ENCODE measurements at regions not wholly inside any gene's neighbourhood (a gene's known extent, or its start where the extent isn't known, plus 50 kb on each side); places are given as distances from the start of the nearest gene placed in this dataset.

GRCh38 chr6:85143676-85144075 is 306.2 kb upstream of the NT5E start:
- no peak for DNase-seq (ENCODE audit: low read depth)
- TF ChIP-seq MAX (IDR thresholded peaks at IDR 0.05; ENCODE audit: low read depth, low read length) (no peak), MYC (IDR thresholded peaks at IDR 0.05; ENCODE audit: low read depth, low read length) (no peak)
- no peak overlapping the region for H3K4me3 ChIP-seq (ENCODE audit: low read depth, low read length)

GRCh38 chr6:85137865-85138264 is 312.0 kb upstream of the NT5E start:
- DNase-seq (ENCODE audit: low read depth), result no peak
- TF ChIP-seq POLR2A (IDR thresholded peaks at IDR 0.05; ENCODE audit: extremely low read depth, insufficient read length) (no peak), MAX (IDR thresholded peaks at IDR 0.05; ENCODE audit: low read depth, low read length) (no peak), CTCF (IDR thresholded peaks at IDR 0.05; ENCODE audit: low read depth, low read length) (no peak), MYC (IDR thresholded peaks at IDR 0.05; ENCODE audit: low read depth, low read length) (no peak)
- H3K4me3 ChIP-seq (ENCODE audit: low read depth, low read length), result no peak overlapping the region

- no peak for DNase-seq (ENCODE audit: low read depth)
- no peak for TF ChIP-seq POLR2A (IDR thresholded peaks at IDR 0.05; ENCODE audit: extremely low read depth, insufficient read length)
- TF ChIP-seq MAX (IDR thresholded peaks at IDR 0.05; ENCODE audit: low read depth, low read length), result no peak
- no peak for TF ChIP-seq CTCF (IDR thresholded peaks at IDR 0.05; ENCODE audit: low read depth, low read length)
- TF ChIP-seq MYC (IDR thresholded peaks at IDR 0.05; ENCODE audit: low read depth, low read length), result no peak
- H3K4me3 ChIP-seq (ENCODE audit: low read depth, low read length), result no peak overlapping the region
Observed at GRCh38 chr6:85136310-85136709, 313.6 kb upstream of the NT5E start.

- DNase-seq (ENCODE audit: low read depth), result no peak
- H3K4me3 ChIP-seq (ENCODE audit: low read depth, low read length), result no peak overlapping the region
- no peak for TF ChIP-seq POLR2A (IDR thresholded peaks at IDR 0.05; ENCODE audit: extremely low read depth, insufficient read length)
- TF ChIP-seq CTCF (IDR thresholded peaks at IDR 0.05; ENCODE audit: low read depth, low read length), result no peak
- no peak for TF ChIP-seq MAX (IDR thresholded peaks at IDR 0.05; ENCODE audit: low read depth, low read length)
- TF ChIP-seq MYC (IDR thresholded peaks at IDR 0.05; ENCODE audit: low read depth, low read length), result no peak
Observed at GRCh38 chr6:85135376-85136094, 314.3 kb upstream of the NT5E start.

GRCh38 chr6:85134172-85134571 is 315.7 kb upstream of the NT5E start:
- TF ChIP-seq MYC (IDR thresholded peaks at IDR 0.05; ENCODE audit: low read depth, low read length) (no peak), MAX (IDR thresholded peaks at IDR 0.05; ENCODE audit: low read depth, low read length) (no peak), POLR2A (IDR thresholded peaks at IDR 0.05; ENCODE audit: extremely low read depth, insufficient read length) (no peak), CTCF (IDR thresholded peaks at IDR 0.05; ENCODE audit: low read depth, low read length) (no peak)
- H3K4me3 ChIP-seq (ENCODE audit: low read depth, low read length), result no peak overlapping the region
- no peak for DNase-seq (ENCODE audit: low read depth)

GRCh38 chr6:85132091-85132490 is 317.8 kb upstream of the NT5E start:
- H3K4me3 ChIP-seq (ENCODE audit: low read depth, low read length), result no peak overlapping the region
- TF ChIP-seq MAX (IDR thresholded peaks at IDR 0.05; ENCODE audit: low read depth, low read length) (no peak), MYC (IDR thresholded peaks at IDR 0.05; ENCODE audit: low read depth, low read length) (no peak), CTCF (IDR thresholded peaks at IDR 0.05; ENCODE audit: low read depth, low read length) (no peak), POLR2A (IDR thresholded peaks at IDR 0.05; ENCODE audit: extremely low read depth, insufficient read length) (no peak)
- no peak for DNase-seq (ENCODE audit: low read depth)
